BLaER1 treated with 17β-estradiol and CSF1 and Interleukin-3, amounts not matched to agents 10 nM and 100 nM (cell line): ENCODE measurements at regions not wholly inside any gene's neighbourhood (a gene's known extent, or its start where the extent isn't known, plus 50 kb on each side); places are given as distances from the start of the nearest gene placed in this dataset.

Source experiments
- H3K27ac ChIP-seq, 11 experiments: shearing (Covaris generic); formaldehyde crosslinking; 2 replicates each; pipeline ENCODE4 v1.8.1; 2022
- H3K27me3 ChIP-seq, 11 experiments: shearing (Covaris generic); formaldehyde crosslinking; 2 replicates each; pipeline ENCODE4 v1.8.1; 2022
- H3K36me3 ChIP-seq, 11 experiments: shearing (Covaris generic); formaldehyde crosslinking; 2 replicates each; pipeline ENCODE4 v1.8.1; 2022
- H3K4me1 ChIP-seq, 10 experiments: shearing (Covaris generic); formaldehyde crosslinking; 2 replicates each; pipeline ENCODE4 v1.8.1; 2022
- H3K4me2 ChIP-seq, 11 experiments: shearing (Covaris generic); formaldehyde crosslinking; 2 replicates each; pipeline ENCODE4 v1.8.1; 2022
- H3K4me3 ChIP-seq, 10 experiments: shearing (Covaris generic); formaldehyde crosslinking; 2 replicates each; pipeline ENCODE4 v1.8.1; 2022
- H3K9ac ChIP-seq, 11 experiments: shearing (Covaris generic); formaldehyde crosslinking; 2 replicates each; pipeline ENCODE4 v1.8.1; 2022
- H3K9me3 ChIP-seq, 11 experiments: shearing (Covaris generic); formaldehyde crosslinking; replicated peaks in 1 of 11; 2 replicates each; pipeline ENCODE4 v1.8.1; 2022
- H4K20me1 ChIP-seq, 11 experiments: shearing (Covaris generic); formaldehyde crosslinking; 2 replicates each; pipeline ENCODE4 v1.8.1; 2022
- Cebpa-rat ChIP-seq, 11 experiments: shearing (Covaris generic); IDR thresholded peaks; 2 replicates each; pipeline ENCODE4 v1.8.1; 2022

DNA sequence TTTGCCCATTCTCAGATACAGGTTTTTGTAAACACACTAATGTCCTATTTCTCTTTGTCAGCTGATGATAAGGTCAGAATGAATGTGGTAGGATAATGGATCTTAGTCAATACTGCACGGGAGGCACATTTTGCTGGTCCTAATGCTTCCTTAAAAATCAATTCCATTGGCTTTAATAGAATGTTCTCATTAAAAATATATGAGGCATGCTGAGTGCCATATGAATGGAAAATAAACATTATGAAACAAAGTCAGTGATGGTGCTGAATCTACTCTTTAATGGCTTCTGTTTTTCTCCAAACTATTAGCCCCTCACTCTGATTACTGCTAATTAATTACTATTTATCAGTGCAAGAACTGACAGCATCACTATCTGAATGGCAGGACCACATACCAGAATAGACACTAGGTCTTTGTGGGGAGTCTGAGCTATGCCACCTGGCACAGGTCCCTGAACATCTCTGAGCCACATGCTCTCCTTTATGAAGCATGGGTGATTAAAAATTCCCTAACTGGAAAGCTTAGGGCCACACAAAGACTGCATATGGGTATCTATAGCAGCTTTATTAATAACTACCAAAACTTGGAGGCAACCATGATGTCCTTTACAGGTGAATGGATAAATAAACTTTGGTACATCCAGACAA is 278.9 kb downstream of the MEX3B start:
- Histone ChIP-seq H3K27me3 (no peaks in the 10 kb centered on the region), H3K36me3 (no peaks in the 10 kb centered on the region), H3K4me3 (no peak overlapping the region), H3K9ac (no peak overlapping the region), H3K4me2 (no peak overlapping the region), H3K27ac (no peak overlapping the region), H3K9me3 (peaks cover 0 to 7% (median 0%) of the 10 kb centered on the region in 11 experiments; a peak in 2 of 22 replicates), H4K20me1 (no peaks in the 10 kb centered on the region), H3K4me1 (no peaks in the 10 kb centered on the region)
- TF ChIP-seq Cebpa-rat (IDR thresholded peaks at IDR 0.05) = no peak

GRCh38 chr15:81765816-81766215 is 280.0 kb downstream of the MEX3B start:
- H3K9me3 ChIP-seq = peaks cover 0 to 7% (median 0%) of the 10 kb centered on the region in 11 experiments; a peak in 2 of 22 replicates
- no peak overlapping the region for H3K4me2 ChIP-seq
- H4K20me1 ChIP-seq = no peaks in the 10 kb centered on the region
- no peak overlapping the region for H3K27ac ChIP-seq
- no peak overlapping the region for H3K4me3 ChIP-seq
- H3K4me1 ChIP-seq = no peaks in the 10 kb centered on the region
- no peaks in the 10 kb centered on the region for H3K27me3 ChIP-seq
- H3K36me3 ChIP-seq = no peaks in the 10 kb centered on the region
- no peak for TF ChIP-seq Cebpa-rat (IDR thresholded peaks at IDR 0.05)
- no peak overlapping the region for H3K9ac ChIP-seq

DNA sequence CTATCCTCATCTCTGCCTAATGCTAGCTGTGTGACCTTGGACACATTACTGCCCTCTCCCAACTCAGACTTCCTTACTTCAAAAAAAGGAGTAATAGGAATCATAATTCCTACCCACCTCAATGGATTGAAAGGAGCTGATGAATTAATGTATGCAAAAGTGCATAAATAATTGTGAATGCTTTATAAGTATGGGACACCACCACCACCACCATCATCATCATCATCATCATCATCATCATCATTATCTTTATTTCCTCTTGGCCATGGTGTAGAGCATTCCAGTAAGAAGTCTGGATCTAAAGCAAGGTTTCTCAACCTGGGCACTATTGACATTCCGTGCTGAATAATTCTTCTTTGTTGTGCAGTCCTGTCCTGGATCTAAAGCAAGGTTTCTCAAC is 282.5 kb downstream of the MEX3B start:
- no peaks in the 10 kb centered on the region for H3K9me3 ChIP-seq
- no peak overlapping the region for H3K4me2 ChIP-seq
- no peak overlapping the region for H3K9ac ChIP-seq
- no peaks in the 10 kb centered on the region for H3K36me3 ChIP-seq
- no peak overlapping the region for H3K4me3 ChIP-seq
- no peak overlapping the region for H3K27ac ChIP-seq
- peaks cover 0 to 9% (median 0%) of the 10 kb centered on the region in 10 experiments; a peak in 4 of 20 replicates for H3K4me1 ChIP-seq
- H3K27me3 ChIP-seq = no peaks in the 10 kb centered on the region
- no peak for TF ChIP-seq Cebpa-rat (IDR thresholded peaks at IDR 0.05)
- H4K20me1 ChIP-seq = no peaks in the 10 kb centered on the region

- no peak overlapping the region for H3K27ac ChIP-seq
- H3K36me3 ChIP-seq = no peaks in the 10 kb centered on the region
- H4K20me1 ChIP-seq = no peaks in the 10 kb centered on the region
- H3K4me1 ChIP-seq = peaks cover 0 to 9% (median 0%) of the 10 kb centered on the region in 10 experiments; a peak in 4 of 20 replicates
- H3K27me3 ChIP-seq = no peaks in the 10 kb centered on the region
- H3K4me3 ChIP-seq = no peak overlapping the region
- H3K9ac ChIP-seq = no peak overlapping the region
- no peak for TF ChIP-seq Cebpa-rat (IDR thresholded peaks at IDR 0.05)
- no peak overlapping the region for H3K4me2 ChIP-seq
- no peaks in the 10 kb centered on the region for H3K9me3 ChIP-seq
These were observed 285.1 kb downstream of the MEX3B start for GRCh38 chr15:81760686-81761085.

- H3K4me2 ChIP-seq = peak overlapping the region in 1 of 11 experiments; percentile 33; a peak in 1 of 22 replicates
- no peak overlapping the region for H3K9ac ChIP-seq
- H3K9me3 ChIP-seq = no peaks in the 10 kb centered on the region
- no peak overlapping the region for H3K4me3 ChIP-seq
- no peaks in the 10 kb centered on the region for H3K36me3 ChIP-seq
- H3K4me1 ChIP-seq = peaks cover 1 to 17% (median 6%) of the 10 kb centered on the region in 10 experiments; a peak in 13 of 20 replicates
- TF ChIP-seq Cebpa-rat (IDR thresholded peaks at IDR 0.05) = no peak
- H3K27me3 ChIP-seq = no peaks in the 10 kb centered on the region
- H4K20me1 ChIP-seq = no peaks in the 10 kb centered on the region
- H3K27ac ChIP-seq = no peak overlapping the region
These were observed 287.0 kb downstream of the MEX3B start for GRCh38 chr15:81758818-81759284.

GRCh38 chr15:81755626-81756025 is 290.2 kb downstream of the MEX3B start:
- H3K4me2 ChIP-seq = no peak overlapping the region
- no peak overlapping the region for H3K4me3 ChIP-seq
- no peaks in the 10 kb centered on the region for H3K27me3 ChIP-seq
- H3K27ac ChIP-seq = no peak overlapping the region
- no peaks in the 10 kb centered on the region for H4K20me1 ChIP-seq
- H3K9me3 ChIP-seq = no peaks in the 10 kb centered on the region
- peaks cover 20 to 37% (median 26%) of the 10 kb centered on the region in 10 experiments for H3K4me1 ChIP-seq
- no peak for TF ChIP-seq Cebpa-rat (IDR thresholded peaks at IDR 0.05)
- H3K9ac ChIP-seq = no peak overlapping the region
- no peaks in the 10 kb centered on the region for H3K36me3 ChIP-seq

DNA sequence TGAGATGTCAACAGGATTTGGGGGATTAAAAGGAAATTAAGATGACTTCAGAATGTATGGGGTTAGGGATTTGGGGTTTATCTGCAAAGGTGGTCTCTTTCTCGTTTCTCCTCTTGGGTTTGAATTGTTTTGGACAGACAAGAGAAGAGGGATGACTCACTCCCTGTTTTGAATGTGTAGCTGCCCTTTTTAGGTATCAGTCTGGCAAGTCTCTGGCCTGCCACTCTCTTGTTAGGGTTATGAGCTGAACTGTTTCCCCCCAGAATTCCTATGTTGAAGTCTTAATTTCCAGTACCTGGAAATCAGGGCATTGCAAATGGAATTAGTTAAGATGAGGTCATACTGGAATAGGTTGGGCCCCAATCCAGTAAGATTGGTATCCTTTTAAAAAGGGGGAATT is 291.7 kb downstream of the MEX3B start:
- no peak overlapping the region for H3K9ac ChIP-seq
- H4K20me1 ChIP-seq = no peaks in the 10 kb centered on the region
- H3K4me2 ChIP-seq = peak overlapping the region in 10 of 11 experiments; percentile 5 to 53 (median 40); a peak in 13 of 22 replicates
- peaks cover 24 to 33% (median 27%) of the 10 kb centered on the region in 10 experiments for H3K4me1 ChIP-seq
- no peak overlapping the region for H3K27ac ChIP-seq
- TF ChIP-seq Cebpa-rat (IDR thresholded peaks at IDR 0.05) = no peak
- H3K27me3 ChIP-seq = no peaks in the 10 kb centered on the region
- H3K9me3 ChIP-seq = no peaks in the 10 kb centered on the region
- H3K36me3 ChIP-seq = no peaks in the 10 kb centered on the region
- H3K4me3 ChIP-seq = no peak overlapping the region

DNA sequence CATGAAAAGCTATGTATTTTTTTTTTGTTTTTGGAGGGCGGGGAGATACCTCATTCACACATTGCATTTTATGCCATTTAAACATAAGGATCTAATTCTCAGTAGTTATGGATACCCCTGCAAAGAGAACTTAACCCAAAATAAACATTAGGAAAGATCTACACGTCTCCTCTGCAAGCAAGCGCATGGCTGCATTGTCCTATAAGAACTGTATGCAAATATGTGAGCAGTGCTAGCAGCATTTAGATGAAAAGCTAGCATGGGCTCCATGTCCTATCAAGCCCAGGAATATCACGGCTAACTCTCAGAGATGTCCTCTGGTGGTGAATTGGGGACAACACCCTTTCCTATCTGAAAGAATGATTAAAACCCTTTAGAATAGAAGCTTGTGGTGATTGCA is 292.8 kb downstream of the MEX3B start:
- no peak for TF ChIP-seq Cebpa-rat (IDR thresholded peaks at IDR 0.05)
- Histone ChIP-seq H3K27ac (no peak overlapping the region; a peak in 1 of 22 replicates), H3K4me2 (peak overlapping the region; percentile 12 to 53 (median 38))

GRCh38 chr15:81752546-81752942 is 293.3 kb downstream of the MEX3B start:
- no peak overlapping the region for H3K4me3 ChIP-seq
- H3K27me3 ChIP-seq = no peaks in the 10 kb centered on the region
- no peaks in the 10 kb centered on the region for H4K20me1 ChIP-seq
- H3K9me3 ChIP-seq = no peaks in the 10 kb centered on the region; a peak in 1 of 22 replicates
- no peak for TF ChIP-seq Cebpa-rat (IDR thresholded peaks at IDR 0.05)
- peaks cover 25 to 40% (median 33%) of the 10 kb centered on the region in 10 experiments for H3K4me1 ChIP-seq
- peak overlapping the region in 10 of 11 experiments; percentile 12 to 53 (median 40); a peak in 20 of 22 replicates for H3K4me2 ChIP-seq
- H3K27ac ChIP-seq = no peak overlapping the region; a peak in 1 of 22 replicates
- H3K36me3 ChIP-seq = no peaks in the 10 kb centered on the region
- H3K9ac ChIP-seq = no peak overlapping the region

More for the DNA sequence above, 292.8 kb downstream of the MEX3B start:
- H4K20me1 ChIP-seq = no peaks in the 10 kb centered on the region
- H3K9ac ChIP-seq = no peak overlapping the region
- H3K4me1 ChIP-seq = peaks cover 25 to 36% (median 30%) of the 10 kb centered on the region in 10 experiments
- no peaks in the 10 kb centered on the region for H3K27me3 ChIP-seq
- no peaks in the 10 kb centered on the region; a peak in 1 of 22 replicates for H3K9me3 ChIP-seq
- no peak overlapping the region for H3K4me3 ChIP-seq
- H3K36me3 ChIP-seq = no peaks in the 10 kb centered on the region
